ENCODE measurements at regions not wholly inside any gene's neighbourhood (a gene's known extent, or its start where the extent isn't known, plus 50 kb on each side); places are given as distances from the start of the nearest gene placed in this dataset.

- Histone ChIP-seq H3K4me3 (no peak overlapping the region), H3K27me3 (ENCODE audit: low read depth) (no peaks in the 10 kb centered on the region), H3K27ac (no peak overlapping the region), H3K36me3 (no peaks in the 10 kb centered on the region), H3K4me1 (no peaks in the 10 kb centered on the region), H3K9me3 (peaks cover 29% of the 10 kb centered on the region)
- TF ChIP-seq CTCF (IDR thresholded peaks at IDR 0.05), result no peak
- no peak for ATAC-seq
- intact Hi-C loops (cut with DNase I), result no loop called here
- no peak for DNase-seq
These were observed 325.0 kb downstream of the ADCYAP1 start for GRCh38 chr18:1229634-1230033.

- no peak overlapping the region for H3K4me3 ChIP-seq
- no peaks in the 10 kb centered on the region for H3K27me3 ChIP-seq (ENCODE audit: low read depth)
- intact Hi-C loops (cut with DNase I), result no loop called here
- no peaks in the 10 kb centered on the region for H3K36me3 ChIP-seq
- TF ChIP-seq CTCF (IDR thresholded peaks at IDR 0.05), result no peak
- peaks cover 31% of the 10 kb centered on the region for H3K9me3 ChIP-seq
- DNase-seq (no peak), ATAC-seq (no peak)
- no peaks in the 10 kb centered on the region for H3K4me1 ChIP-seq
- no peak overlapping the region for H3K27ac ChIP-seq
These were observed 328.2 kb downstream of the ADCYAP1 start for GRCh38 chr18:1232867-1233266.

- H3K9me3 ChIP-seq, result no peaks in the 10 kb centered on the region
- no peaks in the 10 kb centered on the region for H3K36me3 ChIP-seq
- H3K27me3 ChIP-seq (ENCODE audit: low read depth), result no peaks in the 10 kb centered on the region
- H3K27ac ChIP-seq, result no peak overlapping the region
- DNase-seq (no peak), ATAC-seq (no peak)
- TF ChIP-seq CTCF (IDR thresholded peaks at IDR 0.05), result no peak
- H3K4me1 ChIP-seq, result no peaks in the 10 kb centered on the region
- intact Hi-C loops (cut with DNase I), result no loop called here
- no peak overlapping the region for H3K4me3 ChIP-seq
These were observed 336.0 kb downstream of the ADCYAP1 start for GRCh38 chr18:1240701-1241100.

GRCh38 chr18:1244397-1245122 is 339.9 kb downstream of the ADCYAP1 start:
- DNase-seq (no peak), ATAC-seq (no peak)
- no peak for TF ChIP-seq CTCF (IDR thresholded peaks at IDR 0.05)
- Histone ChIP-seq H3K36me3 (no peaks in the 10 kb centered on the region), H3K27ac (no peak overlapping the region), H3K4me1 (no peaks in the 10 kb centered on the region), H3K27me3 (ENCODE audit: low read depth) (no peaks in the 10 kb centered on the region), H3K9me3 (no peaks in the 10 kb centered on the region), H3K4me3 (no peak overlapping the region)
- intact Hi-C loops (cut with DNase I), result no loop called here

- no peak for DNase-seq
- ATAC-seq, result no peak
- H3K4me1 ChIP-seq, result no peaks in the 10 kb centered on the region
- H3K27me3 ChIP-seq (ENCODE audit: low read depth), result no peaks in the 10 kb centered on the region
- no peaks in the 10 kb centered on the region for H3K9me3 ChIP-seq
- no peak overlapping the region for H3K27ac ChIP-seq
- no peak overlapping the region for H3K4me3 ChIP-seq
- intact Hi-C loops (cut with DNase I), result no loop called here
- no peaks in the 10 kb centered on the region for H3K36me3 ChIP-seq
- TF ChIP-seq CTCF (IDR thresholded peaks at IDR 0.05), result no peak
These were observed 342.2 kb downstream of the ADCYAP1 start for GRCh38 chr18:1246827-1247226.
